ENCODE measurements at regions not wholly inside any gene's neighbourhood (a gene's known extent, or its start where the extent isn't known, plus 50 kb on each side); places are given as distances from the start of the nearest gene placed in this dataset.

DNA sequence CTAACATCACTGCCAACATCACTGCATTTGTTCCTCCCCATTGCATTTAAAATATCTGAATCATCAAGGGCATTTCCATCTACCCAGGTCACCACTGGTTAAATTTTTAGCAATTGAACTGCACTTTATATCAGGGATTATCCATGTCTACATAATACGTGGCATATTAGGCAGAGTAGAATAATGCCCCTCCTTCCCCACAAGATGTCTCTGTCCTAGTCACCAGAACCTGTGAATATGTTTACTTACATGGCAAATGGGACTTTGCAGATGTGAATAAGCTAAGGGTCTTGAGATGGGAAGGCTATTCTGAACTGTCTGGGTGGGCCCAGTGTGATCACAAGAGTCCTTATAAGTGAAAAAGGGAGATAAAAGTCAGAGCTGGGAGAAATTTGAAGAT is 181.7 kb upstream of the ARID2 start:
- in situ Hi-C loops (cut with MboI; ENCODE audit: low pct_unique_long_range_greater_than_20kb, low sequenced_read_pairs) = no loop called here
- DNase-seq = no peak

DNA sequence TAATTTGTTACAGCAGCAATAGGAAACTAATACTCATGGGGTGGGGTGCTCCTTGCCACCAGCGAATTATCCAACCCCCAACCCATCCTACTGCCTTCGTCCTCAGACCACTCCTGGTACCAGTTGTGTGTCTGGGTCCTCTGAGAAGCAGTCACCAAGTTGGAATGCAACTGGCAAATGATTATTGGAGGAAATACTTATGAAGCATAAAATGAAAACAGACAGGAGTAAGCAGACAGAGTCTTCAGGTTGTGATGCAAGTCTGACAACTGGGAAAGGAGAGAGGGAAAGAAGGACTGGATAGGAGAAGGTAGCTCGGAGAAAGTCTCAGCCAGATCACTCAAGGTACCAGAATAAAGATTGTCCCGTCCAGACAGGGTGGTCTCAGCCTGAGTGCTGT is 181.1 kb upstream of the ARID2 start:
- no peak for DNase-seq
- in situ Hi-C loops (cut with MboI; ENCODE audit: low pct_unique_long_range_greater_than_20kb, low sequenced_read_pairs) = no loop called here

DNA sequence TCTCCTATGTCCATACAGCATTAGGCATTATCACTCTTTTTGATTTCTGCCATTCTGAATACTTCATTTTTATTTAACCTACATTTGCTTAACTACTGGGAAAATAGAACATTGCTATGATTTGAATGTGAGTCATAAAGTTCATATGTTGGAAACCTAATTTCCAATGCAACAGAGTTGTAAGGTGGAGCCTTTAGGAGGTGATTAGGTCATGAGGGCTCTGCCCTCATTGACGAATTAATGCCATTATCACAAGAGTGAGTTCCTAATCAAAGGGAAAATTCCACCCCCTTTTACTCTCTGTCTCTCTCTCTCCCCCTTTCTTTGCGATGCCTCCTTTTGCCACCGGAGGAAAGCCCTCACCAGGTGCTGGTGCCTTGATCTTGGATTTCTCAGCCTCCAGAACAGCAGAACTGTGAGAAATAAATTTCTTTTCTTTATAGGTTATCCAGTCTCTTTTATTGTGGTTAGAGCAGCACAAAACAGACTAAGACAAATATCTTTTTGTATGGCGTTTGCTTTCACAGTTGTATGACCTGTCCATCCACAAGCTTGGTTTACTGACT is 180.1 kb upstream of the ARID2 start:
- in situ Hi-C loops (cut with MboI; ENCODE audit: low pct_unique_long_range_greater_than_20kb, low sequenced_read_pairs) = no loop called here

DNA sequence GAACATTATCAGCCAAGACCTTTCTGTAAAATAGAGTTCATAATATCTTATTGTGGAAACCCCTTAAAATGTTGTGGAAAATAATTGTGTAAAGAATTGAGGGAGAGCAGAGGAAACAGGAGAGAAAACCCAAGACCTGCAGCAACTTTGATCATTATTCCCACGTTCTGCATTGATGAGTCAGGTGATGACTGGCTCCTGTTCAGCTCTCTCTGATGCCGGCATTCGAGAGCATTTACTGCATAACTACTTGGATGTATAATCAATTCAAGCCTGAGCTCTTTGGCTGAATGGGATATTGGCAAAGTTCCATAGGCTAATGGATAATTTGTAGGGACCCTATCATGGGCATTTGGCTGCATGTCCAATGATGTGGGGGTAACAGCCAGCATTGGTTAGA is 176.3 kb upstream of the ARID2 start:
- DNase-seq = no peak
- in situ Hi-C loops (cut with MboI; ENCODE audit: low pct_unique_long_range_greater_than_20kb, low sequenced_read_pairs) = no loop called here

More for the DNA sequence above, 180.1 kb upstream of the ARID2 start:
- no peak for DNase-seq

DNA sequence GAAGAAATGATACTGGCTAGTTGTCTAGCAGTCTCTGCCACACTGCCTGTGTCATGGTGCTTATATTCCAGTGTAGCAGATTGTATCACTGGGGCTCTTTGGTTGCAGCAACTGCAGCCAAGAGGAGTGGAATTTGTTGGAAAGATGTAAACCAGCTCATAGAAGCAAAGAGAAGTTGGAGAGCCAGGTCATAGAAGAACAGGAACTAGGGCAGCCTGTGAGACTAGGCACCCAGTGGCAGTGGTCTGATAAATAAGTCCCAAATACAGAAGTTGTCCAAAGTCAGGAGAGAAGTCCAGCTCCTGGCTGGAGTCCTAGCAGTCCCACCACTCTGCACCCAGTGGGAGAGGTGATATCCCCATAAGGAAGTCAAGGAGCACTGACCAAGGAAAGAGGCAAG is 172.5 kb upstream of the ARID2 start:
- in situ Hi-C loops (cut with MboI; ENCODE audit: low pct_unique_long_range_greater_than_20kb, low sequenced_read_pairs) = no loop called here
- peak; percentile 41 for DNase-seq

DNA sequence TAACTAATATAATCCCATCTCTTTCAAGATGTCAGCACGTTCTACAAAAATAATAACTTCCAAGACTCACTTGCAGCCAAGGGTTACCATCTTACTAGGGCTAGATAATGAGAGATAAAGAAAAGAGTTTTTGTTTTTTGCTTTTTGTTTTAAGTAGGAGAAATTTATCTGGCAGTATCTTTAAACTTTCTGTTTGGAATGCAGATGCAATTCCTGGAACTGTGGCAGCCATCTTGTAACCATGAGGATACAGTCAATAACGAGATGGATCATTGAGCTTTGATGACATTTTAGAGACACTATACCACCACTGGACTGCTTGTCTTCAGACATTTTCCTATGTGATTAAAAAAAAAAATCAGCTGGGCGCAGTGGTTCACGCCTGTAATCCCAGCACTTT is 171.2 kb upstream of the ARID2 start:
- no peak for DNase-seq
- in situ Hi-C loops (cut with MboI; ENCODE audit: low pct_unique_long_range_greater_than_20kb, low sequenced_read_pairs) = no loop called here

DNA sequence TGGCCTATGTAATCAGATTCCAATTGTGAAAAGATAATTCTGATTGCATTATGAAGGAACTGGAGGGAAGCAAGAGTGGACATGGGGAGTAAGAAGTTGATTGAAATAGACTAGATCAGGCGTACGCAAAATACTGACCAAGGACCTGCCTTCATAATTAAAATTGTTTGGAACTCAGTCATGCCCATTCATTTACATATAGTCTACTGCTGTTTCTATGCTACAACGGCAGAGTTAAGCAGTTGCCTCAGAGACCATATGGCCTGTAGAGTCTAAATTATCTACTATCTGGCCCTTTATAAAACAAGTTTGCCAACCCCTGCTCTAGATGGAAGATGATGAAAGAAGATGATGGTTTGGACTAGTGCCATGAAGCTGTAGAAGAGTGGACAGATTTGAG is 170.0 kb upstream of the ARID2 start:
- in situ Hi-C loops (cut with MboI; ENCODE audit: low pct_unique_long_range_greater_than_20kb, low sequenced_read_pairs) = no loop called here

DNA sequence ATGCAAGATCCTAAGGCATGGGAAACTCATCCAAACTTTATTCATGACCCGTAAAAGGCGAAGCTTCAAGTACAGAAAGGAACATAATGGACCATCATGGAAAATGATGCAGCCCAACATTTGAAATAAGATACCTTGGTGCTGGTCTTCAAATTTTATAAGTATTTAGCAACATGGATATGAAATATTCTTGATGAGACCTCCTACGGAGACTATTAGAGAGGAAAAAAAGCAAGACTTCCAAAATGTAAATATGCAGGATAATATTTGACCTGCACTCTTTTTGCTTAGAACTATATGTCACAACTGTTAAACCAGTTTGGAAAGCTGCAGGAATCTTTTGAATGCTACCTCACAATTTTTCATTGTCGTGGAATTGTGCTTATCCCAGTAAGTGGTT is 168.8 kb upstream of the ARID2 start:
- in situ Hi-C loops (cut with MboI; ENCODE audit: low pct_unique_long_range_greater_than_20kb, low sequenced_read_pairs) = no loop called here
- no peak for DNase-seq

More for the DNA sequence above, 170.0 kb upstream of the ARID2 start:
- no peak for DNase-seq

DNA sequence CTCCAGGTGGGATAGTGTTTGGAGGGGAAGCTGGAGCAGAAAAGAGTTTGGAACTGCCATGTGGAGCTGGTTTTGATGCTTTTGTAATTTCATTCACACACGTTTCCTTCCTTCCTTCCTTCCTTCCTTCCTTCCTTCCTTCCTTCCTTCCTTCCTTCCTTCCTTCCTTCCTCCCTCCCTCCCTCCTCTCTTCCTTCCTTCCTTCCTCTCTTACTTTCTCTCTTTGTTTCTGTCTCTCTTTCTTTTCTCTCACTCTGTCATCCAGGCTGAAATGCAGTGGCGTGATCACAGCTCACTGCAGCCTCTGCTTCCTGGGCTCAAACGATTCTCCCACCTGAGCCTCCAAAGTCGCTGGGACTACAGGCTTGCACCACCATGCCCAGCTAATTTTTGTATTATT is 168.0 kb upstream of the ARID2 start:
- in situ Hi-C loops (cut with MboI; ENCODE audit: low pct_unique_long_range_greater_than_20kb, low sequenced_read_pairs) = no loop called here

DNA sequence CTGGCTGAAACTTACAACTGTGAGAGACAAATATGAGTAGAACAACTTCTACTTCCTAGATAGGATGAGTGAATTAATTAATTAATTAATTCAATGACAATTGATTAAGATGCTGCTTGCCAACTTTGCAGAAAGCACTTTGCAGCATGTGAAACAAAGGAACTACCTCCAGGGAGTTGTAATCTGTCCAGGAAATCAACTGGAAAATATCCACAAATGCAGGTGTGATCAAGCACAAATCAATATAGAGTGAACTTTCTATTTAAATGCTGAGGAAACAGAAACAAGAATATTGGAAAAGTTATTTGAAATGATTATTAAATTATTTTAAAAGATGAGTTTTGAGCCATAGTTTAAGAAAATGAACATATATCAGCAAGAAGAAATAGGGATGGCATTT is 163.9 kb upstream of the ARID2 start:
- in situ Hi-C loops (cut with MboI; ENCODE audit: low pct_unique_long_range_greater_than_20kb, low sequenced_read_pairs) = no loop called here
- no peak for DNase-seq

More for the DNA sequence above, 168.0 kb upstream of the ARID2 start:
- no peak for DNase-seq

DNA sequence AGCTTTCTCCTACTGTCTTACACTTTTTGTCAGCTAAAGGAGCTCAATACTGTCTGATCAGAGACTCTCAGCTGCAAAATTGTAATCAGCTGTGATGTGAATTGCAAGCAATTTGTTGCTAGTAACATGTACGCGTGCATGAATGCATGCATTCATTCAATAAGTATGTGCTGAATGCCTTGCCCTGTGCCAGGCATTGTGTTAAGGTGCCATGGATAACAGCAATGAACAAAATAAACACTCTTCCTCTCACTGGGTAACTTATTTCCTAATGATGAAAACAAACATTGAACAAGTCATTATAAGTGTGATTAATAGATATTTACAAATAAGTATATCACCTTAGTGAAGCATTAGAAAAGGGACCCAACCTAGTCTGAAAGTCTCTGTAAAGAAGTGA is 163.2 kb upstream of the ARID2 start:
- in situ Hi-C loops (cut with MboI; ENCODE audit: low pct_unique_long_range_greater_than_20kb, low sequenced_read_pairs) = no loop called here
- DNase-seq = no peak

DNA sequence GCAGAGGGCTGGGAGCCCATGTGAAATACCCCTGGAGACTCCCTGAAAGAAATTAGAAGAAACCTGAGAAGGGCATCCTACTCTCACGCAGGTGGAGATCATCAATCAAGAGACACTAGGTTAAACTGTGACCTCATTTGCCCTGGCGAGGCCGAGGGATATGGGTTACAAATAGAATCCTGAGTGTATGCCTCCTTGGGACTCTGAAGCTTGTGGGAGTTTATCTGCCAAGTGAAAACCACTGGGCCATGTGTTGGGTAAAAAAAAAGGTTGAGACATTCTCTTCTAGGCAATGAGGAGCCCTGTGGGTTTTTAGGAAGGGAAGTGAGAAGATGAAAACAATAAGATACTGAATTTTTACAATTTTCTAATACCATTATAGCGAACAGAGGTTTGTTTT is 160.7 kb upstream of the ARID2 start:
- in situ Hi-C loops (cut with MboI; ENCODE audit: low pct_unique_long_range_greater_than_20kb, low sequenced_read_pairs) = no loop called here
- DNase-seq = peak; percentile 66

DNA sequence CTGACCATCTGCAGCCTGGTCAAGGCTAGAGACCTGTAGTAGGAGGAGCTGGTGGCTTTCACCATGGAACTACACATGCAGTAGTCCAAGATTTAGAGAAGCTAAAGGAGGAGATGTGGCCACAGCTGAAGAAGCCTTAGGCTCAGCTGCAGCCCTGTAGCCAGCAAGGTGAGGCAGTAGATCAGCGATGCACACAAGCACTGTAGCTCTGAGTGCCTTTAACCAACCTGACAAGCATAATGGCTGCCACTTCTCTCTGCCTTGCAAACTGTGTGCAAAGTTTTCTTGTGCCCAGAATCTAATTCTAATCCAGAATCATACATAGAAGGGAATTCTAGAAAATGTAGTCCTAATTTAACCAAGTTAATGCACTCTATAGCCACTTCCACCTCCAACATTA is 159.0 kb upstream of the ARID2 start:
- in situ Hi-C loops (cut with MboI; ENCODE audit: low pct_unique_long_range_greater_than_20kb, low sequenced_read_pairs) = no loop called here
- DNase-seq = no peak

DNA sequence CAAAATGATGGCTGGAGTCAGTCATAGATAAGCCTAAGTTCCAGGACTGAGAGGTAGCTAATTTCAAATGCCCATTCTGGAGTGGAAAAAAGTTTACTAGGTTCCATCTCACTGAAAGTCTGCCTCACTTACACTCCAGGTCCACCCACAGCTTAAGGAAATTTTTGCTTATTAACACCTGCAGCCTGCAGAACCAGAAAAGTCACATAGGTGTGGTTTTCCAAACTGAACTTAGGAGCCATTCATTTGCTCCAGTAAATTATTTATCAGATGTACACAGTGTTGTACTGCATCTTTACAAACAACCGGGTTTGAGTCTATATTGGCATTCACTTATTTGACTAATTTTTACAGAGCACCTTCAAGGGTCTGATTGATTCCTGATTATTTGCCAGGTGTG is 157.4 kb upstream of the ARID2 start:
- no peak for DNase-seq
- in situ Hi-C loops (cut with MboI; ENCODE audit: low pct_unique_long_range_greater_than_20kb, low sequenced_read_pairs) = no loop called here

DNA sequence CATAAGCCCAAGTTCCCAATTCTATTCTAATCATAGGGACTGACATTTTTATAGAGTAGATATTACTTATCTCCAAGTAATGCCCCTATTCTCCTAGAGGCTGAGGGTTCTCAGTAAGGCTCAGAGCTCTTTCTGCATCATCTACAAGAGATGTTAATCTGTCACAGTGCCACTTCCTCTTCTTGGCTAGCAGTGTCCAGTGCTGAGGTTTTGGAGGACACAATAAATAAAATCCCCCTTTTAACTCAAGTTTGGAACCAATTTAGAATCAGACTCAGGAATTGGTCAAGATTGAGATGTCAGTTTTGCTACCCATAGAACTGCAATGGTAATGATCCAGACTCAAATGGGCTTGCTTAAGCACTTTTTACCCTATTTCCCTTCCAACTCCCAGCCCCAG is 154.1 kb upstream of the ARID2 start:
- in situ Hi-C loops (cut with MboI; ENCODE audit: low pct_unique_long_range_greater_than_20kb, low sequenced_read_pairs) = no loop called here
- DNase-seq = peak; percentile 55

DNA sequence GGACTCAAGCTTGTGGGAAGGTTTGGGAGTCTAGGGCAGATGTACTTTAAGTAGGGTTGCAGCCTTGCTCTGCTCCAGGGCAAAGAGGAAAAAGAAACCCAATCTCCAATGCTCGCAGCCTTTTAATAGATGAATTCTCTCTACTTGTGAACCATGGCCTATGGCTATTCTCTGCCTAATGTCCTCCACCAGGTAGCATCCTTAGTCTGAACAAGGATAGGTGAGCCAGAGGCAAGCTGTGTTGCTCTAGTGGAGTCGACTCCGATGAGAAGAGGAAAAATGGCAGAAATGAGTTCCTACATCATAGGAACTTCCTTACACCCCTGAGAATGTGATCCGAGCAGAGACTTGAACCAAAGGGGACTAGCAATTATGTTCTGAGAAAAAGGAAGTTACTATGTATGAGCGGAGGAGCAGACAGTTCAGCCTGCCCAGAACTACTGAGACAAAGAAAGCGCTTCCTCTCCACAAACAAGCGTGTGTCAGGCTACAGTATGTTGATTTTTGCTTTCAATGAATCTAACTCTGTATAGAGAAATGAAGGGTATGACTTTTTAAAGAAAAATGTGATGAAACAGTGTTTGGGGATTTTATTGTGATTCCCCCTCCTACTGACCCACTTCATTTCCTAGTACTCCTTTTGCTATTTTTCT is 153.6 kb upstream of the ARID2 start:
- DNase-seq = peak; percentile 86
- in situ Hi-C loops (cut with MboI; ENCODE audit: low pct_unique_long_range_greater_than_20kb, low sequenced_read_pairs) = no loop called here

DNA sequence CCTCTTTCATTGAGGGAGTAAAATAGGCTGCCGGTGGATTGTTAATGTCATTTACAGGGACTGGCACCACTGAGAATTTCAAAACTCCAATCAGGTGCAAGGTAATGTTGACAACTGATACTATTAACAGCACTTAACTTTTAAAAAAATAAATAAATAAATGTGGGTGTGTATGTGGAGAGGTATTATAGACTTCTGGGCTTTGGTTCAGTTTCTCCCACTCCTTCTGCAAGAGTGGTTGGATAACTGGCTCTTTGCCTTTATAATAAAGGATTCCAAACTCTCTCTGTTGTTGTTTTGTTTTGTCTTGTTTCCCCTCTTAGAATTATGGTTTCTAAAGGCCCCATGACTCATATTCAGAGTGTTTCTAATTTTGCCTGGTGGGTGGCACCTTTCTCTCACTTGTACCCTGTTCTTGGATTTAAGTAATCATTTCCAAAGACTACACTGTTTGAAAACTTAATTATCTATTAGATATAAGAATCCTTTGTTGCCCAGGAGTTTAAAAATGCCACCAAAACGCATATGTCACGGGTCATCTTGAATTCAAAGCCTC is 151.6 kb upstream of the ARID2 start:
- in situ Hi-C loops (cut with MboI; ENCODE audit: low pct_unique_long_range_greater_than_20kb, low sequenced_read_pairs) = no loop called here
- no peak for DNase-seq

DNA sequence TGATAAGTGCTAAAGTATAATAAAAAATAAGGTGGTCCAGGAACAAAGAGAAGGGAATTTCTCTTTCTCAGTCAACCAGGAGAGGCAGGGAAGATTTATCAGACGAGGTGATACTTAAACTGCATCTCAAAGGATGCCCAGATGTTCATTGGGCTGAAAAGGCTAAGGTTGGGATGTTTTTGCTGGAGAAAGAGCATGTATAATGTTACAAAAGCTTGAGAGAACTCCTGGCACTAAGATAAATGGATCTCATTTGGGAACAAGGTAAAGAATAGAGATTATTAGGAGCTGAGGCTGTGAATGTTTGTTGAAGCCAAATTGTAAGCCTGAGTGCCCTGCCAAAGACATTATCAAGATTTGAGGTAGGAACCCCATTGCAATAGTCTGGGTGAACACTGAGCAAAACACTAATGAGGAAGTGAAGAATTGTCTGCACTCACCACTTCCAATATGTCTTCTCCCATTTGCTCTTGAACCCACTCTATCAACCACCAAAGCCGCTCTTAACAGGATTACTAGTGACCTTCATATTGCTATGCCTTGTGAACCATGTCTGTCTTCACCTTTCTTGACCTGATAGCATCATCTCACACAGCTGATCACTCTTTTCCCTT is 149.0 kb upstream of the ARID2 start:
- in situ Hi-C loops (cut with MboI; ENCODE audit: low pct_unique_long_range_greater_than_20kb, low sequenced_read_pairs) = no loop called here
- DNase-seq = no peak

DNA sequence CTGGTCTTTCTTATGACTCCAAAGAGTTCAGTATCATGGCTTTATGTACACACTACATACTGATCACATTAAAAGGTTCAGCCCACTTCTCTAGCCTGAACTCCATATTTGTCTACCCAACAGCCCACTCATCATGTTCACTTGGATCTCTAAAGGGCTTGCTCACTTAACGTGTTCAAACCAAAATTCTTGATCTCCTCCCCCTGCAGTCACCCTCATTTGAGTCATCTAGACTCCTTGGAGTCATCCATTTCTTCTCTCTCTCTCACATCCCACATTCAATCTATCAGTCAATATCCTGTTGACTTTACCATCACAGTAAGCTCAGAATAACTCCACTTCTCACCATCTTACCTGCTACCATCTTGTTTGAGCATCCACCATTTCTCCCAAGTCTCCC is 148.4 kb upstream of the ARID2 start:
- in situ Hi-C loops (cut with MboI; ENCODE audit: low pct_unique_long_range_greater_than_20kb, low sequenced_read_pairs) = no loop called here
- no peak for DNase-seq

DNA sequence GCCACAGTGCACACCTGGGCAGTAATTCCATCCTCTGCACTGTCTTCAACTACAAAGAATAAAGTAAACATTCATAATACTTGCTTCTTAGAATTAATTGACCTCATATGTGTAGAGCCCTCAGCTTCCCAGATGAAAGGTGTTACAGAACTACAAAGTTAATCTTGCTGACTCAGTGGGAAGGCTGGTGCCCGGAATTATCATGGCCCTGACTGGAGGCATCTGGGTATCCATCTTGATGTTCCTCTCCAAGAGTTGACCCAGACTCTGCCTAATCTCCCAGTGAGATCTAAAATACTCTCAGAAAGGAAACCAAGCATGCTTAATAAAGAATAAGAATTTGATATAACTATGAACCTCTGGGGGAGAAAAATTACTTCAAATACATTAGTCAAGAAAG is 147.0 kb upstream of the ARID2 start:
- DNase-seq = no peak

More for the DNA sequence above, 147.0 kb upstream of the ARID2 start:
- in situ Hi-C loops (cut with MboI; ENCODE audit: low pct_unique_long_range_greater_than_20kb, low sequenced_read_pairs) = no loop called here
